K562 (cell line): ENCODE measurements at regions not wholly inside any gene's neighbourhood (a gene's known extent, or its start where the extent isn't known, plus 50 kb on each side); places are given as distances from the start of the nearest gene placed in this dataset.

Source experiments
- ATAC-seq: fragments of 200-7000 bp; cut with Tn5 transposase; 3 replicates; pipeline ENCODE4 v1.9.1; 2020; ENCODE audit warnings: moderate library complexity
- BruUV-seq: library from RNA; stranded (reverse); fragments of 400-500 nt; replicated peaks from 2 replicates; lab custom pipeline; 2021; lab: Mats Ljungman, UMichigan
- CTCF ChIA-PET: fragments of 300-600 bp; formaldehyde crosslinking; extraction: SDS; loops from one replicate; lab custom pipeline; 2021; ENCODE audit warnings: low intra/inter-chr PET ratio; lab: Yijun Ruan, JAX
- POLR2A ChIA-PET: fragments of 300-600, 350-650 bp; sonication (Branson Sonifier 250); formaldehyde crosslinking; extraction: SDS; loops from one replicate; lab custom pipeline; 2021; ENCODE audit warnings: antibody characterized with exemption, inconsistent platforms; lab: Yijun Ruan, JAX
- DNase-seq, 4 experiments: peaks; one replicate each; pipeline versions ENCODE4 v3.0.0 to v3.0.0-alpha.2; 2011 to 2018; ENCODE audit warnings: low spot score in 3 of 4, mixed read lengths in 3 of 4; ENCODE audit errors: extremely low read depth in 1 of 4
- FAIRE-seq: peaks from 2 replicates; lab custom pipeline; 2011; peaks lifted over from hg19 to GRCh38; lab: Jason Lieb, UNC
- H2AFZ ChIP-seq: 2 replicates; pipeline ENCODE4 v1.6.0; 2011; ENCODE audit warnings: low read depth, low read length, control low read depth, inconsistent platforms
- H3K27ac ChIP-seq: fragments of 200-600 bp; 3 replicates; pipeline ENCODE4 v1.8.0; 2011; ENCODE audit warnings: low read depth, mild to moderate bottlenecking, control low read depth, inconsistent platforms, low read length, moderate library complexity, mixed read lengths; ENCODE audit errors: extremely low read depth
- H3K27me3 ChIP-seq, 2 experiments: fragments of 300-600 bp in 1 of 2; 2 replicates in 1 of 2; 3 replicates in 1 of 2; pipeline versions ENCODE4 v1.6.0 to v1.8.0; 2011; ENCODE audit warnings: inconsistent platforms in 2 of 2, low read length in 2 of 2, mild to moderate bottlenecking in 1 of 2, mixed read lengths in 1 of 2, moderate library complexity in 1 of 2; ENCODE audit not compliant: control insufficient read depth in 2 of 2, insufficient read depth in 2 of 2
- H3K36me3 ChIP-seq: fragments of 300-600 bp; 3 replicates; pipeline ENCODE4 v1.8.0; 2011; ENCODE audit warnings: mild to moderate bottlenecking, low read length, inconsistent platforms; ENCODE audit not compliant: control insufficient read depth, insufficient read depth
- H3K4me1 ChIP-seq, 2 experiments: fragments of 200-600 bp in 1 of 2; replicated peaks in 1 of 2; 2 replicates in 1 of 2; 3 replicates in 1 of 2; pipeline versions ENCODE4 v1.5.1 to v1.8.0; 2011; ENCODE audit warnings: inconsistent platforms in 2 of 2, low read length in 2 of 2, mild to moderate bottlenecking in 1 of 2, mixed read lengths in 1 of 2, moderate library complexity in 1 of 2; ENCODE audit not compliant: control insufficient read depth in 2 of 2, insufficient read depth in 2 of 2
- H3K4me2 ChIP-seq: 2 replicates; pipeline ENCODE4 v1.6.1; 2011; ENCODE audit warnings: low read length, control low read depth, inconsistent platforms, mixed read lengths; ENCODE audit not compliant: insufficient read depth
- H3K4me3 ChIP-seq: fragments of 200-600 bp; sonication (generic), shearing (Covaris generic); 2 replicates; pipeline ENCODE4 v1.5.1; 2016; ENCODE audit warnings: control low read depth, inconsistent platforms
- H3K79me2 ChIP-seq: fragments of 200-600 bp; 3 replicates; pipeline ENCODE4 v1.8.0; 2011; ENCODE audit warnings: low read length, inconsistent platforms; ENCODE audit not compliant: control insufficient read depth, insufficient read depth
- H3K9ac ChIP-seq, 2 experiments: 2 replicates each; pipeline versions ENCODE4 v1.6.0 to v1.6.1; 2011; ENCODE audit warnings: low read depth in 2 of 2, low read length in 2 of 2, control low read depth in 1 of 2, inconsistent platforms in 1 of 2, mild to moderate bottlenecking in 1 of 2, mixed read lengths in 1 of 2; ENCODE audit not compliant: insufficient read depth in 1 of 2
- H3K9me1 ChIP-seq: one replicate; pipeline ENCODE4 v1.6.0; 2011; ENCODE audit warnings: inconsistent platforms, mild to moderate bottlenecking, low read length, moderate library complexity; ENCODE audit not compliant: control insufficient read depth, insufficient read depth
- H3K9me3 ChIP-seq: replicated peaks from 2 replicates; pipeline ENCODE4 v1.5.1; 2011; ENCODE audit warnings: low read depth, low read length, inconsistent platforms; ENCODE audit not compliant: control insufficient read depth, insufficient read depth
- H4K20me1 ChIP-seq: replicated peaks from 2 replicates; pipeline ENCODE4 v1.6.1; 2011; ENCODE audit warnings: low read length, inconsistent platforms, mixed read lengths; ENCODE audit not compliant: control insufficient read depth, insufficient read depth
- ARNT ChIP-seq, 2 experiments: fragments of 450-650 bp; IDR thresholded peaks; 2 replicates each; pipeline ENCODE4 v1.6.1; 2016; ENCODE audit warnings: mild to moderate bottlenecking in 1 of 2
- ATF1 ChIP-seq, 2 experiments: fragments of 450-650 bp in 1 of 2; IDR thresholded peaks; 2 replicates each; pipeline ENCODE4 v1.6.1; 2016; ENCODE audit warnings: missing compliant biosample characterization in 1 of 2, missing genetic modification characterization in 1 of 2
- CC2D1A ChIP-seq: fragments of 450-650 bp; IDR thresholded peaks from 2 replicates; pipeline ENCODE4 v1.6.1; 2017; ENCODE audit warnings: mild to moderate bottlenecking
- EWSR1 ChIP-seq: fragments of 450-650 bp; IDR thresholded peaks from 2 replicates; pipeline ENCODE4 v1.6.1; 2018; ENCODE audit warnings: borderline replicate concordance, mild to moderate bottlenecking, low read depth, moderate library complexity; ENCODE audit not compliant: partially characterized antibody
- IRF2 ChIP-seq: sonication (generic); formaldehyde crosslinking; IDR thresholded peaks from 2 replicates; pipeline ENCODE4 v1.8.1; 2022; ENCODE audit warnings: mild to moderate bottlenecking, missing genetic modification reagents
- PHF21A ChIP-seq: fragments of 450-650 bp; IDR thresholded peaks from 2 replicates; pipeline ENCODE4 v1.6.1; 2017; ENCODE audit warnings: low read depth, borderline replicate concordance
- SAP30 ChIP-seq: fragments of 200-600 bp; sonication (generic); IDR thresholded peaks from 2 replicates; pipeline ENCODE4 v1.6.1; 2012; ENCODE audit warnings: borderline replicate concordance, low read depth, mild to moderate bottlenecking, moderate library complexity, low read length, control low read depth, inconsistent platforms; ENCODE audit not compliant: insufficient read depth, poor library complexity, severe bottlenecking
- SRSF1 ChIP-seq: fragments of 200-400 bp; formaldehyde crosslinking; IDR thresholded peaks from 2 replicates; pipeline ENCODE4 v1.6.1; 2017; ENCODE audit warnings: mild to moderate bottlenecking, low read depth, low read length, moderate library complexity
- U2AF1 ChIP-seq: fragments of 200-400 bp; formaldehyde crosslinking; optimal IDR thresholded peaks from 2 replicates; pipeline ENCODE3; 2017; ENCODE audit warnings: mild to moderate bottlenecking, low read depth, low read length, moderate library complexity
- ZFX ChIP-seq: sonication (generic); formaldehyde crosslinking; IDR thresholded peaks from 2 replicates; pipeline ENCODE4 v1.8.0; 2022; ENCODE audit warnings: mild to moderate bottlenecking, missing genetic modification reagents, moderate library complexity
- ZNF282 ChIP-seq: sonication (generic); formaldehyde crosslinking; IDR thresholded peaks from 2 replicates; pipeline ENCODE4 v1.8.1; 2023; ENCODE audit warnings: missing genetic modification reagents
- ZNF583 ChIP-seq: fragments of 250-450 bp; sonication (Bioruptor Pico); IDR thresholded peaks from 2 replicates; pipeline ENCODE4 v1.4.0; 2020
- ZNF586 ChIP-seq: fragments of 450-650 bp; formaldehyde crosslinking; conservative IDR thresholded peaks from 2 replicates; pipeline ENCODE4 v1.4.0; 2020; ENCODE audit warnings: mild to moderate bottlenecking, moderate library complexity
- WGBS: fragments of 100-300 bp; shearing (Covaris generic); methylation state at CpG from one replicate; pipeline ENCODE4 v1.1.6; 2016; ENCODE audit warnings: low coverage, mixed read lengths; ENCODE audit not compliant: insufficient coverage; ENCODE audit errors: missing lambda C conversion rate; 5-methylcytosine and 5-hydroxymethylcytosine counted together
- in situ Hi-C: fragments of 300-500 bp; cut with MboI; formaldehyde crosslinking; loops from 4 replicates; pipeline ENCODE4 v1.15.0; 2018; ENCODE audit warnings: inconsistent platforms, mixed read lengths
- intact Hi-C: fragments of 100-400 bp; cut with micrococcal nuclease; formaldehyde crosslinking; loops from 2 replicates; pipeline ENCODE4 v1.14.2; 2022
- TF ChIP-seq, protein P1 (sequence below): fragments of 250-450 bp; sonication (Bioruptor Pico); IDR thresholded peaks from 2 replicates; pipeline ENCODE4 v1.8.0; 2021; ENCODE audit warnings: borderline replicate concordance, mild to moderate bottlenecking, moderate library complexity; ENCODE audit not compliant: poor library complexity, severe bottlenecking
- TF ChIP-seq, protein P2 (sequence below): fragments of 450-650 bp; formaldehyde crosslinking; IDR thresholded peaks from 2 replicates; pipeline ENCODE4 v1.4.0; 2022; ENCODE audit warnings: mild to moderate bottlenecking, moderate library complexity
- TF ChIP-seq, protein P3 (sequence below): fragments of 250-450 bp; sonication (Bioruptor Pico); IDR thresholded peaks from 2 replicates; pipeline ENCODE4 v1.9.0; 2021; ENCODE audit warnings: mild to moderate bottlenecking
- TF ChIP-seq, protein P4 (sequence below): sonication (generic); formaldehyde crosslinking; IDR thresholded peaks from 2 replicates; pipeline ENCODE4 v1.8.0; 2023; ENCODE audit warnings: missing genetic modification reagents, mild to moderate bottlenecking, borderline replicate concordance

DNA sequence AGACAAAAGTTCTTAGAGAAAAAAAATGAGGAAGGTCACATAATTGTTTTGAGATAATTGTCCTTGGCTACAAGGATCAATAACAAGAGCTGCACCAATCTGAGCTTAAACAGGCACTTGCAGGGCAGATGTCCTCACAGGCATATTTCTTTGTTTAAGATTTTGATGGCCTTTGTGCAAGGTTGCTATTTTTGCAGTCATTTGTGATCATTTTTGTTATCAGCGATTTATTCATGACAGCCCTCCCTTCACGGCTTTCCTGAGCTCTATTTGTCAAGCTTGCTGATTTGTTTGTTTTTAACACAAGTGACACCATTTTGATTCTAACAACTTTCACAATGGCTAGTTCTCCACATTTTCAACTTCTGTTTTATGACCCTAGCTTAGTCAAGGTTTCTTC is 418.6 kb upstream of the REG3G start:
- WGBS = 0% methylated on average over 2 of the region's 2 CpGs
- Histone ChIP-seq H4K20me1 (no peaks in the 10 kb centered on the region), H3K27me3 (no peaks in the 10 kb centered on the region), H3K4me3 (no peak overlapping the region), H3K9me3 (no peaks in the 10 kb centered on the region), H2AFZ (no peak overlapping the region), H3K9ac (no peak overlapping the region), H3K4me1 (no peaks in the 10 kb centered on the region), H3K36me3 (no peaks in the 10 kb centered on the region), H3K9me1 (no peaks in the 10 kb centered on the region), H3K4me2 (no peak overlapping the region), H3K79me2 (no peaks in the 10 kb centered on the region), H3K27ac (no peak overlapping the region)
- ChIA-PET CTCF (no interaction called here), POLR2A (no interaction called here)
- DNase-seq (no peak), ATAC-seq (no peak), FAIRE-seq (no peak)
- in situ Hi-C loops = no loop called here
- no TSS peak for BruUV-seq
- intact Hi-C loops = no loop called here
- TF ChIP-seq ATF1 (CRISPR knock-in tag; IDR thresholded peaks at IDR 0.05) (no peak), ATF1 (tag; IDR thresholded peaks at IDR 0.05) (no peak), U2AF1 (no peak), IRF2 (no peak), SRSF1 (no peak), PHF21A (no peak), ARNT (IDR thresholded peaks at IDR 0.05) (no peak), ZNF586 (CRISPR knock-in tag) (no peak), ZNF282 (CRISPR knock-in tag) (no peak), CC2D1A (no peak), EWSR1 (no peak), ZNF583 (no peak), ZFX (CRISPR knock-in tag) (no peak), SAP30 (no peak)
- TF ChIP-seq, protein P1, sequence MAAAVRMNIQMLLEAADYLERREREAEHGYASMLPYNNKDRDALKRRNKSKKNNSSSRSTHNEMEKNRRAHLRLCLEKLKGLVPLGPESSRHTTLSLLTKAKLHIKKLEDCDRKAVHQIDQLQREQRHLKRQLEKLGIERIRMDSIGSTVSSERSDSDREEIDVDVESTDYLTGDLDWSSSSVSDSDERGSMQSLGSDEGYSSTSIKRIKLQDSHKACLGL (CRISPR knock-in tag) = no peak
- TF ChIP-seq, protein P2, sequence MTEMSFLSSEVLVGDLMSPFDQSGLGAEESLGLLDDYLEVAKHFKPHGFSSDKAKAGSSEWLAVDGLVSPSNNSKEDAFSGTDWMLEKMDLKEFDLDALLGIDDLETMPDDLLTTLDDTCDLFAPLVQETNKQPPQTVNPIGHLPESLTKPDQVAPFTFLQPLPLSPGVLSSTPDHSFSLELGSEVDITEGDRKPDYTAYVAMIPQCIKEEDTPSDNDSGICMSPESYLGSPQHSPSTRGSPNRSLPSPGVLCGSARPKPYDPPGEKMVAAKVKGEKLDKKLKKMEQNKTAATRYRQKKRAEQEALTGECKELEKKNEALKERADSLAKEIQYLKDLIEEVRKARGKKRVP (CRISPR knock-in tag) = no peak
- TF ChIP-seq, protein P3, sequence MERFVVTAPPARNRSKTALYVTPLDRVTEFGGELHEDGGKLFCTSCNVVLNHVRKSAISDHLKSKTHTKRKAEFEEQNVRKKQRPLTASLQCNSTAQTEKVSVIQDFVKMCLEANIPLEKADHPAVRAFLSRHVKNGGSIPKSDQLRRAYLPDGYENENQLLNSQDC (CRISPR knock-in tag) = no peak
- TF ChIP-seq, protein P4, sequence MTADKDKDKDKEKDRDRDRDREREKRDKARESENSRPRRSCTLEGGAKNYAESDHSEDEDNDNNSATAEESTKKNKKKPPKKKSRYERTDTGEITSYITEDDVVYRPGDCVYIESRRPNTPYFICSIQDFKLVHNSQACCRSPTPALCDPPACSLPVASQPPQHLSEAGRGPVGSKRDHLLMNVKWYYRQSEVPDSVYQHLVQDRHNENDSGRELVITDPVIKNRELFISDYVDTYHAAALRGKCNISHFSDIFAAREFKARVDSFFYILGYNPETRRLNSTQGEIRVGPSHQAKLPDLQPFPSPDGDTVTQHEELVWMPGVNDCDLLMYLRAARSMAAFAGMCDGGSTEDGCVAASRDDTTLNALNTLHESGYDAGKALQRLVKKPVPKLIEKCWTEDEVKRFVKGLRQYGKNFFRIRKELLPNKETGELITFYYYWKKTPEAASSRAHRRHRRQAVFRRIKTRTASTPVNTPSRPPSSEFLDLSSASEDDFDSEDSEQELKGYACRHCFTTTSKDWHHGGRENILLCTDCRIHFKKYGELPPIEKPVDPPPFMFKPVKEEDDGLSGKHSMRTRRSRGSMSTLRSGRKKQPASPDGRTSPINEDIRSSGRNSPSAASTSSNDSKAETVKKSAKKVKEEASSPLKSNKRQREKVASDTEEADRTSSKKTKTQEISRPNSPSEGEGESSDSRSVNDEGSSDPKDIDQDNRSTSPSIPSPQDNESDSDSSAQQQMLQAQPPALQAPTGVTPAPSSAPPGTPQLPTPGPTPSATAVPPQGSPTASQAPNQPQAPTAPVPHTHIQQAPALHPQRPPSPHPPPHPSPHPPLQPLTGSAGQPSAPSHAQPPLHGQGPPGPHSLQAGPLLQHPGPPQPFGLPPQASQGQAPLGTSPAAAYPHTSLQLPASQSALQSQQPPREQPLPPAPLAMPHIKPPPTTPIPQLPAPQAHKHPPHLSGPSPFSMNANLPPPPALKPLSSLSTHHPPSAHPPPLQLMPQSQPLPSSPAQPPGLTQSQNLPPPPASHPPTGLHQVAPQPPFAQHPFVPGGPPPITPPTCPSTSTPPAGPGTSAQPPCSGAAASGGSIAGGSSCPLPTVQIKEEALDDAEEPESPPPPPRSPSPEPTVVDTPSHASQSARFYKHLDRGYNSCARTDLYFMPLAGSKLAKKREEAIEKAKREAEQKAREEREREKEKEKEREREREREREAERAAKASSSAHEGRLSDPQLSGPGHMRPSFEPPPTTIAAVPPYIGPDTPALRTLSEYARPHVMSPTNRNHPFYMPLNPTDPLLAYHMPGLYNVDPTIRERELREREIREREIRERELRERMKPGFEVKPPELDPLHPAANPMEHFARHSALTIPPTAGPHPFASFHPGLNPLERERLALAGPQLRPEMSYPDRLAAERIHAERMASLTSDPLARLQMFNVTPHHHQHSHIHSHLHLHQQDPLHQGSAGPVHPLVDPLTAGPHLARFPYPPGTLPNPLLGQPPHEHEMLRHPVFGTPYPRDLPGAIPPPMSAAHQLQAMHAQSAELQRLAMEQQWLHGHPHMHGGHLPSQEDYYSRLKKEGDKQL (CRISPR knock-in tag) = no peak
